ENCODE measurements at regions not wholly inside any gene's neighbourhood (a gene's known extent, or its start where the extent isn't known, plus 50 kb on each side); places are given as distances from the start of the nearest gene placed in this dataset.
"Not testable (repeated sequence)": the region's sequence is repeated elsewhere in the genome, so short reads cannot be mapped to it uniquely, and the experiment has no call there.

GRCh38 chr4:33725861-33726260 is 2518.5 kb downstream of the ARAP2 start:
- no peak overlapping the region for H3K4me3 ChIP-seq (ENCODE audit: low read length)
- TF ChIP-seq CTCF (conservative IDR thresholded peaks at IDR 0.05; ENCODE audit: low read depth, low read length): no peak
- DNase-seq (ENCODE audit: low read depth): no peak

GRCh38 chr4:33737726-33738125 is 2506.6 kb downstream of the ARAP2 start:
- DNase-seq (ENCODE audit: low read depth): no peak
- no peak for TF ChIP-seq CTCF (conservative IDR thresholded peaks at IDR 0.05; ENCODE audit: low read depth, low read length)
- H3K4me3 ChIP-seq (ENCODE audit: low read length): no peak overlapping the region

GRCh38 chr4:33739884-33740632 is 2504.3 kb downstream of the ARAP2 start:
- H3K4me3 ChIP-seq (ENCODE audit: low read length): no peak overlapping the region
- TF ChIP-seq CTCF (conservative IDR thresholded peaks at IDR 0.05; ENCODE audit: low read depth, low read length): no peak
- no peak for DNase-seq (ENCODE audit: low read depth)

DNA sequence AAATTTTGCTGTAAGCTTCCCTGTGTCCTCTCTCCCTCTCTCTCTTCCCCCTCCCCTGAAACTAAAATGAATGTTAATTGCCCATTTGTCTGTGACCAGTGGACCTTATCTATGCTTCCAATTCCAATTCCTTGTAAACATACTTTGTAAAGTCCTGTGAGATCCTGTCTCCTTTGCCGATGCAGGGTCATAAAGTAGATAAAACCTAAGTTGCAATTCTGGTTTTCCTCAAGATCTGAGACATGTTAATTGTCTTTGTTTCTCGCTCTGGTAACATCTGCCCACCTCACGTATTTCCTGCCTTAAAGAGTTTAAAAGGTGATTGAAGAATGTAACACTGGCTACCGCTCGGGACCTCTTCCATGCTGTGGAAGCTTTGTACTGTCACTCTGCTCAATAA is 2503.4 kb downstream of the ARAP2 start:
- not testable (repeated sequence) for DNase-seq (ENCODE audit: low read depth); H3K4me3 ChIP-seq (ENCODE audit: low read length)

DNA sequence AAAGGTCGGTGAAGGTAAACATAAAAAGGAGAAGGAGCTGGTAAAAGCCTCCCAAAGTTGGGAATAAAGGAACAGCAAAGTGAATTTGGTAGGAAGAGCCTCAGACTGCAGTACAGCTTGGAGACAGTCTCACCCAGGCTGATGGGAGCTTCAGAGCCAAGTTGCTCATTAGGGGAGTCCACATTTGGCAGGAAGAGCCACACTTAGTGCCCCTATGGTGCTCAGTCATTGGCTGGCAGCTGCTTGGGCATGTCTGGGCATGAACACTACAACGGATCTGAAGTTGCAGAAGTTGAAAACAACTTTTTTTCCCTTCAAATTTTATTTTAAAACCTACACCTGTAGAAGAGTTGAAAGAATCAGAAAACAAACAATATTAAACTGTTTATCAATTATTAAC is 2497.3 kb downstream of the ARAP2 start:
- TF ChIP-seq CTCF (conservative IDR thresholded peaks at IDR 0.05; ENCODE audit: low read depth, low read length): no peak
- no peak overlapping the region for H3K4me3 ChIP-seq (ENCODE audit: low read length)
- DNase-seq (ENCODE audit: low read depth): no peak

- H3K4me3 ChIP-seq (ENCODE audit: low read length): no peak overlapping the region
- TF ChIP-seq CTCF (conservative IDR thresholded peaks at IDR 0.05; ENCODE audit: low read depth, low read length): no peak
- no peak for DNase-seq (ENCODE audit: low read depth)
Observed at GRCh38 chr4:33751050-33751449, 2493.3 kb downstream of the ARAP2 start.

DNA sequence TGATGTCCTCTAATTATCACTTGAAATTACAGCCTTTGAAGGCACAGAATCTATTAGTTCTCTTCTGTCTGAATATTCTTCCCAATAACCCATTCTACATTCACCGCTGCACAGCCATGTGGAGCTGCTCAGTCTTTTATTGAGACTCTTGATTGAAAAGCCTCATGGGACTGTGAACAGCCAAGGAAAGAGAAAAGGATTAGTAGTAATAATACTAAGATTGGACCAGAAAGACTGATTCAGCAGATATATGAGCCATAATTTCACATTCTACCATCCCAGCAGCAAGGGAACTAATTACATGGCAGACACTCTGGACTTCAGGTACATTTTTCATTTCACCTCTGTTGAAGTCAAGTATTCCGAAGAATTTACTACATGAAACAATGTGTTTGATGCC is 2471.7 kb downstream of the ARAP2 start:
- DNase-seq (ENCODE audit: low read depth): no peak
- no peak overlapping the region for H3K4me3 ChIP-seq (ENCODE audit: low read length)
- TF ChIP-seq CTCF (conservative IDR thresholded peaks at IDR 0.05; ENCODE audit: low read depth, low read length): no peak

Data from retinal pigment epithelial cell (primary cell).